Ramos (cell line): ENCODE measurements at regions not wholly inside any gene's neighbourhood (a gene's known extent, or its start where the extent isn't known, plus 50 kb on each side); places are given as distances from the start of the nearest gene placed in this dataset.

Source experiments
- in situ Hi-C: fragments of 300-500 bp; cut with MboI; formaldehyde crosslinking; loops from one replicate; pipeline ENCODE4 v1.14.3; 2022; ENCODE audit warnings: low sequenced_read_pairs; ENCODE audit not compliant: unreplicated experiment

DNA sequence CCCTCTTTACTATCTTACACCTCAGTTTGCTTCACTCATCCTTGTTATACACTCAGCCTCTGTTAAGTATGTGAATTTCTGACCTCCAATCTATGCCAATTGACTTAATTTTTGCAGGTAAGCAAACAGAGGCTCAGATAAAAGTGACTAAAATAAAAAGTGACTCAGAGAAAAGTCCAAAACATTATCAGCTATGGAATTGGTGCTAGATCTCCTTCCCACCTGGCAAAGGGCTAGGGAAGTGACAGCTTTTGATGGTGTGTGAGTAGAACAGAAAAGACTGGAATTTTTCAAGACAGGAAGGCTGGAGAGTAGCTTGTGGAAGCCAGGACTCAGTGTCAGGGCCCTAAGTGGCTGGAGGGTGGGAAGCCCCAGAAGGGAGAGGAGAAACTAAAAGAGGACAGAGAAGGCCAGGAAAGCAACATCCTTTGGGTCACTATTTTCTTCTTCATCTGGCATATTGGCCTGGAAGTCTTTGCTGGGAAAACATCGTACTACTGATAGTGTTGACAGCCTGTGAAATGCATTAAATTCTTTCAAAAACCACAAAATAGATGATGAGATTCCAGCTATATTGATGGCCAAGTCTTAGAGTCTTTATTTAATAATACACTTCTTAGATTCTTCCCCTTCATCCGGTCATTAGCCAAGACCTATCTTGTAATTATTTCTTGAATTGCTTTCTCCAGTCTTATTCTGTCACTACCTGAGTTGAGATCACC is 392.8 kb downstream of the RAPGEF2 start:
- in situ Hi-C loops = no loop called here

DNA sequence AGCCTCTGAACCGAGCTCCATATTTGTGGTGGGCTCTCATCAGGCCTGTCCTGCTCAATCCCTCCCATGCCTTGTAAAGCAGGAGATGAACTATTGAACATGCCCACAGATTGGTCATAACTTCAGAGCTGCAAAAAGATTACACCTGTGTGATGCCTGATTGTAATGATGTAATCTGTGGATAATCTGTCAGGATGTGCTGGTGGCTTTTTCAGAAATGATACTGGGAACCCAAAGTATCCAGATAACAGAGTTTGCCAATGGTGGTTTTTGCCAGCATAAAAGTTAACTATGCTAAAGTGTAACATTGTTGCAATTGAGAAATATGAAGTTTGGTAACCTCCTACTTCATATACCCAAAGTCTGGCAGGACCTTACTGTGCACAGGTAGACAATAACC is 393.4 kb downstream of the RAPGEF2 start:
- in situ Hi-C loops = no loop called here

DNA sequence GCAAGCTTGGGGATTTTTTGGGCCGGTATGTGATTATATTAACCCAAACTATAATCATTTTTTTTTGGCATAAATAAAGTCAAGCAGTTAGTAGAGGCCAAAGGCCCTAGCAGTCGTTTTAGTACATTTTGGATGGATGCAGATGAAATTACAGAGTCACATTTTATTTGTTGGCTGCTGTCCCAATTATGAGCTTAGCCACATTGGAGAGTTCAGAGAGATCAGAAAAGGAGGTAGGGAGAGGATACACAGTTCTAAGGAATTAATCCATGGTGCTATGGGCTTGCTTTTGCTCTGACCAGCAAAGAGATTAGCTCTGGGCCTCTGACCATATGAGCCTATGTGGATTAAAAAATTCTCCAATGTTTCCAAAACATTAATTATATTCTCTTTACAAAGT is 395.1 kb downstream of the RAPGEF2 start:
- in situ Hi-C loops = no loop called here

DNA sequence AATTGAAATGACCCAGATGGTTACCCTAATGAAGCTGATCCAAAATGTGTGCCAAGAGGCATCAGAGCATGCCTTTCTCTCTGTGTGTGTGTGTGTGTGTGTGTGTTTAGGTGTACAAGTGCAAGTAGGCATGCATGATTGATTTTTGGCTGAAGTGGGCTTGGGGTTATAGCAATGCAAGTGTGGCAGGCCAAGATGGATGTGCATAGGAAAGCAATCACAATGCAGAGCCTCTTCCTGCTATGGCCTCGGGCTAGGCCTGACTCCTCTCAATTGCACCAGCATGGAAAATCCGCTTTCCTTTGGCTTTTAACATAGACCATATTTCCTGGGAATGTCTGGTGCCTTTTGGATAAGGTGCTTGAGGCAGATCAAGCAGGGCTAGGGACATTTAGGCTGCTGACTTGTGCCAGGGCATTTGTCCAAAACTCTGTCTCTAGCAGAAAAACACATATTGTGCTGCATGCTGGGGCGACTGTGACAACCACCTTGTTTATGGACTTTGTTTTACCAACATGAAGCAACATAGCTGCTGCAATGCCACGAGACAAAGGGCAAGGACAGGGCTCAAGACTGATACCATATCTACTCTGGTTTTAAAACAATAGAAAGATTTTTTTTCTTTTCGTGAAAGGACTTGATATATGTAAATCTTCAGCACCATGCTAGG is 395.7 kb downstream of the RAPGEF2 start:
- in situ Hi-C loops = no loop called here

DNA sequence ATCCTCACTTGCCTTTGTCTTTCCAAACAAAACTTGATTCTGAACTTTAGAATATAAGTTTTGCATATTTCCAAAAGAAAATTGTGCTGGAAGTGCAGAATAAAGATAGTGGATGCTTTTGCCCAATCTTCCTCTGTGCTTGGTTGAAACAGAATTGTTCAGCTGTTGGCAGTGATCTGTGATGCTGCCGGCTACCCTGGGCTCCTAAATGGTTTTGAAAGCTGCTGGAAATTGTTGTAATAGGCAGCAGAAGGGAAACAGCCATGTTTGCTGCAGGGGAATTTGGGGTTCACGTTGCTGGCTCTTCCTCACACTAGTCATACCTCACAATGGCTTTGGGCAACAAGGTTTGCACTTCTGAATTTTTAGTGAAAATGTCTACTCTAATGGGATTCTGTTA is 398.0 kb downstream of the RAPGEF2 start:
- in situ Hi-C loops = no loop called here

DNA sequence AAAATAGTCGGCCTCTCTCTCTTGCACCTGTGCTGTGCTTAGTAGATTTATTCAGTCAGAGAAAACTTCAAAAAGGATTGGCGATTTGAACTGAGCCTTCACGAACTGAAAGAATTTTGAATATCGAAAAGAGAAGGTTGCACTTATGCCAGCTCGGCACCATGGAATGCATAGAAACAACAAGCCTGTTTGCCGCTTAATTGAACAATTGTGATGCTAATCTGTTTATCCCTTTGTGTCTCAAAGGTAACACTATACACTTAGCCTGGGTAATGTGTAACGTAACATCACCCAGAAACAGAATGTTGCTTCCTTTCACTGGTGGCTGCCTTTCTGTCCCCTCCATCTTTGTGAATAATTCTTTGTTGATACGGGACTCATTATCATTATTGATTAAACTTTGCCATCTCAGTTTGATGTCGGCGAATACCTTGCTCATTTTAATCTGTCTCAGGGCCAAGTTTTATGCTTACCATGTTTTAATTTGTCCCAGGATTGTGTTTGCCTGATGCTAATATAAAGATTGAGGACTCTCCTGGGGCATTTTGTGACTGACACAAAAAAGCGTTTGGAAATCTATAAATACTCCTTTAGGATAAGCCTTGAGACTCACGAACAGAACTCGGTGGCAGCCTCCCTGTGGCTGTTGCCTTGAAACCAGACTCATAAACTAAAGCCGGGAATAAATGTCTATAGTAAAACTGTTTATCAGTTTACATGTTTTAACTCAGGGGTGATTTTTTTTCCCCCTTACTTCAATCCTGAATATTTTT is 400.5 kb downstream of the RAPGEF2 start:
- in situ Hi-C loops = no loop called here

DNA sequence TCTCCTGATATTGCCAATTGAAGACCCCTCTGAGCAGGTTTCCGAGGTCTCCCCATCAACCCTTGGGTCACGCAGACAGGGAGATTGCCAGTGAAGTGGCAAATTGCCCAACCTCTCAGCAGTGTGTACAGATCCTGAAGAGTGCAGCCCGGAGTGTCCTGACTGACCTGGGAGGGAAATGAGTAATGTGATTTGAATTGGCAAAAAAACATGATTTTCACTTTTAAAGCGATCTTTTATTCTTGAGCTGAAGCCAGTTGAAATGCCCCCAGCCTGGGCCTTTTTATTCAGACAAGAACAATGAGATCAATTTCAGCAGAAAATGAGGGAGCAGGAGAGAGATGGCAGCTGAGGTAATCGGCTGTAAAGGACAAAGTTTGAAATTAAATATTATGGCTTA is 401.8 kb downstream of the RAPGEF2 start:
- in situ Hi-C loops = no loop called here

DNA sequence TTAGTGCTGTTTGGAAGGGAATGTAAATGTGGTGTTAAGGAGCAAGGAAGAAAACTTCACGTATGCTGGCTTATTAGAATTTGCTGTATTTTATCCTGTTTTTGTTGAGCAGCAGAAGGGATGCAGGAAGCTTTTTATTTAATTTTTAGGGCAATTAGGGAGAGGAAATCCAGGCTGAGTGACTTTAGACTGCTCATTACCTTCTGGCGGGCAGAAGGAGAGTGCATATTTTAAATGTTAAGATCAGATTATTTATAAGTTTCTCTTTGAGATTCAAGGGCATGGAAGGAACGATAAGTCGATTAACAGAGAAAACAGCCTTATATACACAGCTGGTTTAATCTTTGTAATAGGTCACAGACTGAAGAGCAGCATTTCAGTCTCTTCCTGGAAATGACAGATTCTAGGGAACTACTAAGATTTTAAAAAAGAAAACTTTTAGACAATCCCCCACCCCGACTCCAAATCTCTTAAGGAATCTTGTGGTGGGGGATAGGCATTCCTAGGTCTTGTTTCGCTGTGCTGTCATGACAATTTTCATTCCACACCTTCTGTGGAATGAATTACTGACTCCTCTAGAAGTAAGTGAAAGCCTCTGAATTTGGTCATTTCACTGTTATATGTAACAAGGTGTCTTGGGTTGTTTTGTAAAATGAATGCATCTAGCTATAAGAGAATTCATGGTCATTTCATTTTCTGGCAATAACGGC is 402.5 kb downstream of the RAPGEF2 start:
- in situ Hi-C loops = no loop called here

DNA sequence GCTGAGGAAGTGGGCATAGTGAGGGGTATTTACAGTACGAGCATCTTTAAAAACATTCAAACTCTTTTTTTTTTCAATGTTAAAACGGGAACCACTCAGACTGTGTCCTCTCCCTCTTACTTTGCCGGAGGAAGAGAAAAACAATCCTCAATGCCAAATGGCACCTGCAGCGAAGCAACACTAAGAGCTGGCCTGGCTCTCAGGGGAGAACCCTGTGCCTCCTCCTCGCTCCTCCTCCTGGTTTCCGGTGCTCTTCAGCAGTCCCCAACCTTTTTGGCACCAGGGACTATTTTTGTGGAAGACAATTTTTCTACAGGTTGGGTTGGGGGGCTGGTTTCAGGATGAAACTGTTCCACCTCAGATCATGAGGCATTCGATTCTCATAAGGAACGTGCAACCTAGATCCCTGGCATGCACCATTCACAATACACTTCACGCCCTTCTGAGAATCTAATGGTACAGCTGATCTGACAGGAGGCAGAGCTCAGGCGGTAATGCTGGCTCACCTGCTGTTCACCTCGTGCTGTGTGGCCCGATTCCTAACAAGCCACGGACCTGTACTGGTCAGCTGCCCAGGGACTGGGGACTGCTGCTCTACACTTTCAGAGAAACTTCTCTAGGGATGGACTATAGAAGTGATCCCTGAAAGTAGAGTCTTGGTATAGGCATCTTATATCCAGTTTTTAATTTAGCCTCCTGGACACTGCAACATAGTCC is 404.1 kb downstream of the RAPGEF2 start:
- in situ Hi-C loops = no loop called here

DNA sequence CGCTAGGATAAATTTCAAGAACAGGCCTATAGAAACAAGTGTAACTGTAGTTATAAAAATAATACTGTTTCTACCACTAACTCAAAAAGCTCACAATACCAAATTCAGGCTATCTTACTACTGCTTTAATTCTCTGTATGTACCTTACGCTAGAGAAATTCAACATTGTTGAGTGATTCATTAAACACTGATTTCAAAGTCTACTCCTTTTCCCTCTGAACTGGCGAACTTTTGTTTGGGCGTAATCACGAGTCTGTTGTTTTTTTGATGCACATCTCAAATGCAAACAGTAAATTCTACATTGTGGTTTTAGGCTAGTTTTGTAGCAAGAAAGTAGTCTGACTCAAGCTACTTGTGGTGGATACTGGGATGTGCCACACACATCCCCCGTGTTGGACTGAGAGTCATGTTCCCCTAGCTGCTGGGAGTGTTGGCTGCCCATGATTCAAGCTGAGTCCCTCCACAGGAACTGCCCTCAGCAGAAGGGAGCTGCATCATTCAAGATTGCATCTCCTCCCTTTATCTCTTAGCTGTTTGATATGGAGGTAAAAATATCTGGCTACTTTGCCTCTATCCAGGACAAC is 406.1 kb downstream of the RAPGEF2 start:
- in situ Hi-C loops = no loop called here

DNA sequence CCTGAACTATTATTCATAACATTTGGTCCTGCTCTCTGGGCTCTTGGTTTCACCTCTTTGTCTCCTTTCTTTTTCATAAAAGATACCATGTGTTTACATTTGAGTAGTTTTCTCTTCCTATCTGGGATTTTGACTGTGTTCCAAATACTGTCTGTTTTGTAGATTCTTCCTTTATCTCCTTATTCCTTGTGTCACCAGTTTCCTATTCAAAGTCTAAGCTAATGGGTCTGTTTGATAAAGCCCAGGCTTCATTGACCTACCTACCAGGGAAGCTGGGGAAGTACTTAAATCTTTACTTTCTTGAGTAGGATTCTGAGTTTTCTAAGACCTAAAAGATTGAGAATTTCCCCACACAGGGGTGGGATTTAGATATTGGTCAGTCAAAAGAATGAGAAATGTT is 409.5 kb downstream of the RAPGEF2 start:
- in situ Hi-C loops = no loop called here

DNA sequence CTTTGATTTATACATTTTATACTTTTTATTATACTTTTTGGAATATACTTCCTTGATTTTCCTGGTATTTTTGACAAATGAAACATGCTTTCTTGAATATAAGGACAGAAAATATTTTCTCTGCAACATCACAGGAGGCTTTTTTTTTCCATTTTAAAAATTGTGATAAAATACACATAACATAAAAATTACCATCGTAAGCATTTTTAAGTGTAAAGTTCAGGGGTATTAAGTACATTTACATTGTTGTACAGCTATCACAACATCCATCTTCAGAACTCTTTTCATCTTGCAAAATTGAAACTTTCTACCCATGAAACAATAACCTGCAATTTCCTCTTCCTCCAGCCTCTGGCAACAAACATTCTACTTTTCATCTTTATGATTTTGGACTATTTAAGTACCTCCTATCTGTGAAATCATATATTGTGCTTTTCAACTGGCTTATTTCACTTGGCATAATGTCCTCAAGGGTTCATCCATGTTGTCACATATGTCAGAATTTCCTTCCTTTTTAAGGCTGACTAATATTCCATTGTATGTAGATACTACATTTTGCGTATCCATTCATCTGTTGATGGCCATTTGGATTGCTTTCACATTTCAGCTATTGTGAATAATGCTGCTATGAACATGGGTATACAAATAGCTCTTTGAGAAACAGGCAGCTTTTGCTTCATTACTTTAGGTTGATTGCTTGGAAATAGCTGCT is 412.6 kb downstream of the RAPGEF2 start:
- in situ Hi-C loops = no loop called here

DNA sequence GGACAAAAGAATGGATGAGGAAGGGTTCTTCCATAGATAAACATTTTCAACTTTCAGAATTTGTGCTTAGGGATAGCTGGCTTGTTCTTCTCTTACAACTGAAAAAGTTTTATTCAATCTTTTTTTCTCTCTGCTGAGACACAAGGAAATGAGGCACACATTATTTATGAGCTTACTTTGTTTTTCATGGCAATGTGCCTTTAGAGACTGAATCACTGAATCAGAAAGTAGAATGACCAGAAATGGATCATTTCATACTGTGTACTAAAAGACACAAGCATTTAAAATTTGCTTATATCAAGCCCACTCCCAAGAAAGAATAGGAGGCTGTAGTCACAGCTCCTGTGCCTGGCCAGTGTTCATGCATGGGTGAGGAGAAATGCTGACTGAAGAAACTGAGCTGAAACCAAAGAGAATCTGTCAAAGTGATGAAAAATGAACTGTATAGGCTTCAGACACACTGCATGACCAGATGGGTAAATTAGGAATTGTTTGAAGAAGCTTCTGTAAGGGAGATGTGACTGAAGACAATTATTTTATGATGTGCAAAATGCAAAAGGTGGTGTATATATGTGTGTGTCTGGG is 413.8 kb downstream of the RAPGEF2 start:
- in situ Hi-C loops = no loop called here

DNA sequence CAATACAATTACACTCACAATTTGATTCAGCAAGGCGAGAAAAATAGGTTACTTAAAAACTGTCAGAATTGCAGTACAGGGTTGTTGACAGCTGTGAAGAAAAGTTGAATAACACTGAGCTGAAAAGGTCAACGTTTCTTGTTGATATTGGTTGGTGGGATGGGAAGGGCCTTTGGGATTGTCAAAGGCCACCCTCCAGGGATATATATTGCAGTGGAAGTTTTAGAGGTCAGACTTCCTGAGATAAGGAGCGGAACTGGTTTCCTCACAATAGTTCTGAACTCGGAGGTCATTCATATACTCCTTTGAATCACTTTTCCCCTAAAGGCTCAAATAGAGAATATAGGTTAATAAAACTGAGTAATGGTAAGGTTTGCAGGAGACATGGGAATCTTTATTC is 417.2 kb downstream of the RAPGEF2 start:
- in situ Hi-C loops = no loop called here

DNA sequence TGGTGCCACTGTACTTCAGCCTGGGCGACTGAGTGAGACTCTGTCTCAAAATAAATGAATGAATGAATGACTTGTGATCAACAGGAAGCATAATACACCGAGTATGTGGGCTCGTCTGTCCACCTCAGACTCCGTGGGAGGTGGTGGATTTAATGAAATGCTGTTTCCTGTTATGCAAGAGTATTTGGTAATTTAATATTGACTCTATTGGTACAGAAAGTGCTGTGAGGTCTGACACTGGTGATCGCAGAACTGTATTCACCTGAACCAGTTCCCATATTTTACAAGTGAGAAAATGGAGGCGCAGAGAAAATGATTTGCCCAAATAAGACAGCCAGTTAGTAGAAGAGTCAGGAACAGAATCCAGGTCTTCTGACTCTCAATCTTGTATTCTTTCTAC is 423.3 kb downstream of the RAPGEF2 start:
- in situ Hi-C loops = no loop called here

DNA sequence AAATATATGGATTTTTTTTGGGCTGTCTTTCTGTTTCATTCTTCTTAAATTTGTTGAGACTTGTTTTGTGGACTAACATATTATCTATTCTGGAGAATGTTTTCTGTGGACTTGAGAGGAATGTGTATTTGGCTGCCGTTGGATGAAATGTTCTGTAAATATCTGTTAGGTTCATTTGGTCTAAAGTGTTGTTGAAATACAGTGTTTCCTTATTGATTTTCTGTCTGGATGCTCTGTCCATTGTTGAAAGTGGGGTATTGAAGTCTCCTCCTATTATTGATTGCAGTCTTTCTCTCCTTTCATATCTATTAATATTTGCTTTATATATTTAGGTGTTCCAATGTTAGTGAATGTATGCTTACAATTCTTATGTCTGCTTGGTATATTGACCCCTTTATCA is 431.8 kb downstream of the RAPGEF2 start:
- in situ Hi-C loops = no loop called here

DNA sequence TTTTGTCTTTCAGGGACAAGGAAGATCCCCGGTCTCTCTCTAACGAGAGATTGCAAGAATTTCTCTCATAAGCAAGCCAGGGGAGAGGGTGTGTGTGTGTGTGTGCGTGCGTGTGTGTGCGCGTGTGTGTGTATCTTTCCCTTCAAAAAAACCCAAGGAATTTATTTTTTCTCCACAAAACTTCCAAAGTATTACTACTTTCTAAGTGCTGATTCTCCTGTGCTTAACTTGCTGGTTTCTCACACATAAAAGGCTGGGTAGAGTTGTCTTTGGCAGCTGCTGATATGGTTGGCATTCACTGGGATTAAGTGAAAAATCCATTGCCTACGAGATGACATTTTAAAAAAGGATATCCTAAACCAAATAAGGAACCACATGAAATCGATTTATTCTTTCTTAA is 435.7 kb downstream of the RAPGEF2 start:
- in situ Hi-C loops = no loop called here

DNA sequence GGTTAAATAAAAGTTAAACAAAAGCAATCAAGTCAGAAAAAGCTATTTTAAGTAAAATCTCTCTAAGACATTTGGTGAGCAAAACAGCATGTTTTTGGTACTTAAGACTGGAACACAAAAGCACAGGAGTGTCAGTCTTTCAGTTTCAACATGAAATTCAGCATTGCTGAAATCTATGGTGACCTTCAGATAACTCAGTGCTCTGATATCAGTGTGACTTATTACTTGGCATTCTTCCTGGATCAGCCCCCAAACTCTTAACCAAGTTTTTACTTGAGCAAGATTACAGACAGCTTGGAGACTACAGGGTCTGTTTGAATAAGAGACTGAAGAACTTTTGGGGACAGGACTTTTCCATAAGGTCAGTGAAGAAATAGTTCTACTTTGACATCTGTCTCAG is 437.2 kb downstream of the RAPGEF2 start:
- in situ Hi-C loops = no loop called here

DNA sequence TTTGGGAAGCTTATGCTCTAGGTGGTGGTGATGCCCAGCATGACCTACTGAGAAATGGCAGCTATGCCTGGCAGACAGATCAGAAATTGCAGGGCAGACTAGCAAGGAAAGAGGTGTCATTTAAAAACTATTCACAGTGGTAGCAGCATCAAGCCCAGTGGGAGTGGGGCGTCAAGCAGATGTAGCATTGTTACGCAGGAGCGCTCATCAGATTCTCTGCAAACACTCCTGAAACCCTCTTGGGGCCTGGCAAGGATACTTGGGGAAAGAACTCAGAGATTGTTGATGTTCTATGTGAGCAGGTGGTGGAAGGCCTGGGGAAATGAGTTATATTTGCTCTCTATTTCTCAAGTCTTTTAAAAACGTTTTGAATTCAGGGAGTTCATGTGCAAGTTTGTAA is 437.6 kb downstream of the RAPGEF2 start:
- in situ Hi-C loops = no loop called here
